OCI-LY7 (cell line): ENCODE measurements at regions not wholly inside any gene's neighbourhood (a gene's known extent, or its start where the extent isn't known, plus 50 kb on each side); places are given as distances from the start of the nearest gene placed in this dataset.

ENCODE experiments used
- CTCF ChIP-seq: fragments of 200-600 bp; sonication (generic); conservative IDR thresholded peaks from 2 replicates; pipeline ENCODE4 v1.5.1; 2014; ENCODE audit warnings: mild to moderate bottlenecking, antibody characterized with exemption, low read length, moderate library complexity, mixed read lengths
- EZH2phosphoT487 ChIP-seq: fragments of 200-600 bp; sonication (generic); IDR thresholded peaks from 2 replicates; pipeline ENCODE4 v1.6.1; 2018; ENCODE audit warnings: low read depth, borderline replicate concordance, mild to moderate bottlenecking, mixed run types, antibody characterized with exemption, low read length, moderate library complexity, mixed read lengths

- TF ChIP-seq CTCF (no peak), EZH2phosphoT487 (no peak)
Measured at GRCh38 chr4:60544981-60545380, 655.1 kb upstream of the ADGRL3 start.
